GM21447 (cell line): ENCODE measurements at regions not wholly inside any gene's neighbourhood (a gene's known extent, or its start where the extent isn't known, plus 50 kb on each side); places are given as distances from the start of the nearest gene placed in this dataset.

Source experiments
- ATAC-seq: cut with Tn5 transposase; IDR thresholded peaks from one replicate; pipeline ENCODE4 v1.9.1; 2021; ENCODE audit not compliant: unreplicated experiment

DNA sequence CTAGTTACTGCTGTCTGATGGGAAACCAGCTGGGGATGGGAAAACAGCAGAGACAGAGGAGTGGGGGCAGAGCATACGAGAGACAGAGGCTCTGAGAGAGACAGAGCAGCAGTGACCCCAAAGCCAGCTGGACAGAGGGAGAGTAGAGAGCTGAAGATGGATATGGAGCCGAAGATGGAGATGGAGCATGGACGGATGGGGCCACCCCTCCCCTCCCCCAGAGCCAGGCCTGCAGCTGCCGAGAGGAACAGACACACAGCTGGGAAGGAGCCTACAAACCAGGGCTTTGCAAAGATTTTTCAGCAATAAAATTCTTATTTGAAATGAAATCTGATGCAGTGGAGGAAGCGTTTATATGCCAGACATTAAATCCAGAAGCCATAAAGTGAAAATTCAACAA is 167.6 kb upstream of the LINGO1 start:
- ATAC-seq: no peak

DNA sequence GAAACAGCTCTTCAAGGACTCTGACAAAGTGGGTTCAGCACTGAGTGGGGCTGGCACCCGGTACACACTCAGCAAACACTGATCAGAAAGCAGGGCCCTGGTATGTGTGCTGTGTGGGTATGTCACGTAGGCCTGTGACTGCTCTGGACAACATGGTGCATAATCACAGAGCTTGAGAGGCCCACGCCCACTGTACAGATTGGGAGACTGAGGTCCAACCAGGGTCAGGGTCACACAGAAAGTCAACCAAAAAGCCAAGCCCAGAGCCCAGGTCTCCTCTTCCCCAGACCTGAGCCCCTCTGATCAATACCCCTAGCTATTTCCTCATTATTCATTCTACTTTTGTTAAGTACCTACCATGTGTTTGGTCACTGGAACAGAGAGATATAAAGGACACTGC is 166.1 kb upstream of the LINGO1 start:
- ATAC-seq: no peak

DNA sequence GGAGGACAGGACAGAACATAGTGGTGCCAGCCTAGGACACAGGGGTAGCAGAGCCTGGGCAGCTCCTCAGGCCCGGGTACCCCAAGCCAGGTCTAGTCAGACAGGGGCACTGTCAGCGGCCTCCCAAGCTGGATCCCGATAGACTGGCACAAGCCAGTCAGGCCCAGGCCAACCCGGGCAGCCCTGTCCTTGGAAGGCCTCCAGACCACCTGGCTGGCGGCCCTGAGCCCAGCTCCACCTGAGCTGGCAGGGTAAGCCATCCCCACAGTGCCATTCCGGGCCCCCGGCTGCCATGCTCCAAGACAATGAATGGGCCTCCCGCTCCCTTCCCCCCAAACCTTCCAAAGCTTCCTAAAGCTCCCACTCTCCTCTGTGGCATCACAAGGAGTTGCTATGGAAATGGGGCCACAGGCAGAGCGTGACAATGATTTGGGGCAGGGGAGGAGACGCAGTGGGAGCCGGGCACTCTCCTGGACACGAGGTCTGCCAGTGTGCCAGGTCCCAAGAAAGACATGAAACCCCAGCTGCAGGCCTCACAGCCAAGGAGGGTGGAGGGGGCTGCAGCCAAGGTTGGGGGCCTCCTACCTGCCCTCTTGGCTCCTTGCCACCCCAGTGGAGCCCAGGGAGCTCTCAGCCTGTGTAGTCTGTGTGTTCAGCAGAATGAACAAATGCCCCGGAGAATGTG is 165.6 kb upstream of the LINGO1 start:
- no peak for ATAC-seq

DNA sequence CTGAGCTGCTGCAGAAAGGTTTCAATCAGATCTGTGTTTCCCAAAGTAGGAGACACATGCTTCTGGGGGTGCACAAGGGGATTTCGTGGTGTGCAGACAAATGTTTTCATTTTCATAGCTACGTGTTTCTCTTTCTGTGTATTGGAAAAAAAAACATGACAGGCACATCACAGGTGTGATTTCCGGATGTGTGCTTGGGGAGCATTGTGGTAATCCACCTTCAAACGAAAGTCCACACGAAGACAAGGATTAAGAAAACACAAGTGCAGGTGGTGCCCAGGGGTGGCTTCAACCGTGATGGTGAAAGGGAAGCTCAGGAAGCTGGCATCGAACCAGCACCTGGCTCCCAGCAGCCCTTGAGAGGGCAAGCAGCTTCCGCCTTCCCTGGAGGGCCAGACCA is 164.6 kb upstream of the LINGO1 start:
- ATAC-seq: no peak

DNA sequence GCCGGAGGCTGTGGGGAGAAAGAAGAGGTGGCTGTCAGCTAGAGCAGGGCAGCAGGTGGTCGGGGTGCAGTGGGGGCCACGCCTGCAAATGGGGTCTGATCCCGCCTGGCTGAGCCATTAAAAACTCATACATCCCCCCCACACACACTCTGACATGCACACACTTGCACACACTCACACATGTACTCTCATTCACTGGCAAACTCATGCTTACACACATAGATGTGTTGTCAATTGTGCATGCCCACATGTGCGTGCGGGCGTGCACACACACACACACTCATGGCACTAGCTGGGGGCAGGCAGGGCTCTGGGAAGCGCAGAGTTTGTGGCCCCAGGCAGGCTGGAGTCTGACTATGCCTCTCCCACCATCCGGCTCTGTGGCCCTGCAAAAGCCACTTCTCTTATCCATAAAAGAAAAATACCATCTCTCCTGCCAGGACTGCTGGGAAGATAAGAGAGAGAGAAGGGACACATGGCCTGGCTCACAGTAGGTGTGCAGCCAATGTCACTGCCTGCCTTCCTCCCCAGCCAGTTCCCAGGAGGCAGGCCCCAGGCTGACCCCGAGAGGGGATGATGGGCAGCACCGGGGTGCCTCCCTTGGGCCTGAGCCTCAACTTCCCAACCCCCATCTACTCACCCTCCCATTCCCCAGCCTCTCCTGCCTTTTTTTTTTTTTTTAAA is 163.5 kb upstream of the LINGO1 start:
- no peak for ATAC-seq

DNA sequence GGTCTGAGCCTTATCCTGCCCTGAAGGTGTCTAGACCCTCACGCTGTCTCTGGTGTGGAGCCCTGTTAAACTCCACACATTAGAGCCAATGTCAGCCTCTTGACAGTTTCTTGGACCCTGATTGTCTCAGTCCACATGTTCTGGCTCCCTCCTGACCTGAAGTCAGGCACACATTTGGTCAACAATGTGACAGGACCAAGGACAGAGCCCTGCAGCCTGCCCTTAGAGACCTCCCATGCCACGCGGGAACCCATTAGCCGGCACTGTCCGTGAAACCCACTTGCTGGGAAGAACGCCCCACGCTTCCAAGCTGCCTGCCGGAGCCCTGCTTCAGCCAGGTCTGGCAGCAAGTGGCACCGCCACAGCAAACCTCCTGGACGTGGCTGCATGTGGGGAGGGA is 162.7 kb upstream of the LINGO1 start:
- no peak for ATAC-seq

DNA sequence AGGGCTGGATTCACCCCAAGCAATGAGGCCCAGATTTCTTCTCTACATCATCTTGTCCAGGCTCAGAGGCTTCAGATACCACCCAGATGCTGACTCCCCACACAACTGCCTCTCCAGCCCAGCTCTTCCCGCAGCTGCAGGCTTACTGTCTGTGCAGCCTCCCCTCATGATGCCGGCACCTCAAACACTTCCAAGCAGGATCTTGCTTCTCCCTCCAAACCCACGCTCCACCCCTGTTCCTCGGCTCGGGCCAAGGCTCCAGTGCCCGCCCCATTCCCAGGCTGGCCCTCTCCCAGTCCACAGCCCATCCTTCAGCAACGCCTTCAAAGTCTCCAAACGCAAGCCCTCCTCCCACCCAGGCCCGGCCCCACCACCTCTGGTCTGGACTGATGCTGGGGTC is 159.2 kb upstream of the LINGO1 start:
- ATAC-seq: no peak

DNA sequence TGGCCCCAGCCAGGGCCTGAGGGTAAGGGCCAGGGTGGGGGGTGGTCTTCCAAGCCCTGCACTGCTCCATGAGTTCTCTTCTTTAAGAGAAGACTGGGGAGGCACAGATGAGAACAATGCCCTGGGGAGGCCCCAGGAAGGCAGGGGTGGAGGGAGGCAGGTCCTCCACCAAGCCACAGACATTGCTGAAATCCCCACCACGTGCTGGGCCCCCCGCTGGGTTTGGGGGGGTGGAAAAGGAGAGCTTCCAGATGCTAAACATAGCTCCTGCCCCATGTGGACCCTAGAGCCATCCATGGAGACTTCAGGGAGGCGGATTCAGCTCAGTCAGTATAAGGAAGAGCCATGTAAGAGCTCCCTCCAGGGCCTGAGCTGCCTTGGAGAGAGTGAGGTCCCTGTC is 157.8 kb upstream of the LINGO1 start:
- no peak for ATAC-seq

DNA sequence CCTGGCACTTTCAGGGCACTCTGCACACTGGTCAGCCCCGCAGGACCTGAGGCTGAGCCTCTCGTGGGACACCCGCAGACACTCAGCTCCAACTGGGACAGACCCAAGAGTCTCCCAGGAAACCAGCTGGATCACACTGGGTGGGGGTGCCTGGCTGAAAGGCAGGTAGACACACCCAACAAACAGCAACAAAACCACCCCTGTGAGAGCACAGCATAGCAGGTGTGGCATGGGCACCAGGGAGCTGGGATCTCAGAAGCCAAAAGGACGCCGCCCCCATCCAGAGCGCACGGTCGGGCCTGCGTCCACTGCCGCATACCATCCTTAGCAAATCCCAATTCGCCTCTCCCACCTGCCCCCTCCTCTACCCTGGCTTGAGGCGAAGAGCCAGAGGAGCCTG is 154.2 kb upstream of the LINGO1 start:
- no peak for ATAC-seq

DNA sequence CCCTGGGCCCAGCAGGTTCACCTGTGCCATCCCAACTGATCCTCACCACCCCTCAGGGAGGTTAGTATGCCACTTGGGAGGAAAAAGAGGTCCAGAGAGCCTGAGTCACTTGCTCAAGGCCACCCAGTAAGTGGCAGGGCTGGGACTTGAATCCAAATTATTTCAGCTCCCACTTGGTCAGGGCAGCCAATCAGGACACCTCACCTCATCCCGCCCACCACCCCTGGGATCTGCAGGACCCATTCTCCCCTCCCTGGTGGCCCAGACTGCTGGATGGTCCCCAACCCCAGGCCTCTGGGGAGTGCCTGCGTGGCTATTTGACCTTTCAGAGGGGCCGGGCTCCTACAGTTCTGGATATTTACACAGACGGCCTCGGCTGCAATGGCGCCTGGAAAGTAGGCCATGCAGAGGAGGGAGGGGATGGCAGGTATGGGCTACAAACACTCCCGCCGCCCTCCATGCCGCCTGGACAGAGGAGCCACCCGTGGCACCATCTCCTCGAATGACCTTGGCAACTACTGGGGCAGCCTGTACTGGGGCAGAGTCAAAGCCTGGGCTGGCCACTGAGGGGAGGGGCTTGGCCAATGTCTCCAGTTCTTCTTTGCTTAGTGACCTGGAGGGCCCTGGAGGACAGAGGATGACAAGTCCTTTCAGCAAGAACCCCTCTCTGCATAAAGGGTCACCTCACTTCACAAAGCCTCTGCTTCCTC is 153.6 kb upstream of the LINGO1 start:
- ATAC-seq: no peak

DNA sequence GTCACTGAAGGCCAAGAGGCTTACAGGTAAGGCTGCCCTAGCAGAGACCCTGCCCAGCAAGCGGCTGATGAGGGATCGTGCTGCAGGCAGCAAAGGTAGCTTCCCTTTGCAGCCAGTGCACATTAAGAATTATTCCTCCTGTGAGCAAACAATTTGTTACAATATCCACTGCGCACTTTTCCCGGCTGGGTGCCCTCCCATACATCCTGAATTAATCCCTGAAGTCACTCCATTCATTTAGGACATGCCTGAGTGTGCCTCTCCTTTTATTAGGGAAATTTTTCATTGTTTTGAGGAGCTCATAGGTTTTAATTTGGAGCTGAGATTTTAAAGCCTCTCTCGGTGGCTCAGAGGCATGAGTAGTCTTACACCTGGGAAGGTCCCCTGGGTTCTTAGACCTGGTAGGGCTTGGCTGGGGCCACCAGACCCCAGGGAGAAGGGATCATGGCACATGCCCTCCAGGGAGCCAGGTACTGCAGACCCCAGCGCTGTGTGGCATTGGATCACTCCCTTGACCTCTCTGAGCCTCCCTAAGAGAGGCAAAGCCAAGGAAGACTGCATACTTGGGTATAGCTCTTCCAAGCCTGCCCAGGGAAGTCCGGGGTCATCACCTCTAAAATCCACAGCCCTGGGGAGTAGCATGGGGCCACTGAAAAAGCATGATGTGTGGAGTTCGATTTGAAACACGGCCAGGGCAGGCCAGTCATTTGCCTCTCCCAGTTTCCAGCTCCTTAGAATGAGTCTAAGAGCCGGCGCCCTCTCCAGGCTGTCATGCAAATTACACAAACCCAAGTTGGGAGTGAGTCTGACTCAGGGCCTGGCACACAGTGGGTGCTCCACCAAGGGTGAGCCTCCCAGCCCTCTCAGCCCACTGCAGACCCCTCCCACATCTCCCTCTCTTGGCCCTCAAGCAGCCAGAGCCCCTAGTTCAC is 151.9 kb upstream of the LINGO1 start:
- ATAC-seq: no peak

DNA sequence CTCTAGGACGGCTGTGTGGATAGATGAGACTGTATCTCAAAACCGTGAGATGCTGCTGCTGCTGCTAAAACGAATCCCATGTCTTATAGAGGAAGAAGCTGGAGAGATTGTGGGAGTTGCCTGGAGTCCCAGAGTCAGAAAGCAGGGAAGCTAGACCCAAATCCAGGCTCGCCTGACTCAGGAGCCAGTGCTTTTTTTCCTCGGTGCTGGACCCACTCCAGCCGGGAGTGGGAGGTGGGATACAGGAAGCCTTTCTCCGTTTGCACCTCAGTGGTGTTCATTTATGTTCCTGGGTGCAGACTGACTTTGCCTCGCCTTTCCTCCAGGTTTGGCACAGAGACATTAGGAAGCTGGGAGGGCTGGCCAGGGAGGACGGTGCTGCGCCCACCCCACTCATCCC is 150.9 kb upstream of the LINGO1 start:
- ATAC-seq: no peak

DNA sequence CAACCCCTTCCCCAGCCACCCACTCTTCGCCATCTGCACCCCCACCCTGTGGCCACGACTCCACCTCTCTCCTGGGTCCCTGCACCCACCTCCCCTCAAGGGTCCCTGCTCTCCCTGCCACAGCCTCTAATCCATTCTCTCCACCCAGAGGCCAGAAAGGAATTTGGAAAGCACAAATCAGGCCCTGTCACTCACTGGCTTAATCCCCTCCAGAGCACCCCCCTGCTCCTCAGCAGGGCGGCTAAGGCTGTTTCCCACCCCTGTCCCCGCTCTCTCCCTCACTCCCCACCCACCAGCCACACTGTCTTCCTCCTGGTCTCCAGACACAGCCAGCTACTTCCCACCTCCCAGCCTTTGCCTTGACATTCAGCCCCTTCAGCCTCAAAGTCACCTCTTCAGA is 150.0 kb upstream of the LINGO1 start:
- ATAC-seq: no peak

DNA sequence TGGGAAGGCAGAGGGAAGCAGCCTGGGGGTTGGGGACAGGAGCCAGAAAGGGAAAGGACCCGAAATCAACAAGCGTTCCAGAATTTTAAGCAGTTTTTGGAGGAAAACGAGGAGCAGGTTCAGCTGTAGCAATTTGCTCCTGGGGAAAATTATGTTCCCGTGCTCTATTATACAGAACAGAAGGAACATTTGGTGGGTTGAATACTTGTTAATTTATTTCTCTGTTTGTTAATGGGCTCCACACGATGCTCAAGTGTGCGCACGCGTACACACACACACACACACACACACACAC is 149.2 kb upstream of the LINGO1 start:
- ATAC-seq: no peak

DNA sequence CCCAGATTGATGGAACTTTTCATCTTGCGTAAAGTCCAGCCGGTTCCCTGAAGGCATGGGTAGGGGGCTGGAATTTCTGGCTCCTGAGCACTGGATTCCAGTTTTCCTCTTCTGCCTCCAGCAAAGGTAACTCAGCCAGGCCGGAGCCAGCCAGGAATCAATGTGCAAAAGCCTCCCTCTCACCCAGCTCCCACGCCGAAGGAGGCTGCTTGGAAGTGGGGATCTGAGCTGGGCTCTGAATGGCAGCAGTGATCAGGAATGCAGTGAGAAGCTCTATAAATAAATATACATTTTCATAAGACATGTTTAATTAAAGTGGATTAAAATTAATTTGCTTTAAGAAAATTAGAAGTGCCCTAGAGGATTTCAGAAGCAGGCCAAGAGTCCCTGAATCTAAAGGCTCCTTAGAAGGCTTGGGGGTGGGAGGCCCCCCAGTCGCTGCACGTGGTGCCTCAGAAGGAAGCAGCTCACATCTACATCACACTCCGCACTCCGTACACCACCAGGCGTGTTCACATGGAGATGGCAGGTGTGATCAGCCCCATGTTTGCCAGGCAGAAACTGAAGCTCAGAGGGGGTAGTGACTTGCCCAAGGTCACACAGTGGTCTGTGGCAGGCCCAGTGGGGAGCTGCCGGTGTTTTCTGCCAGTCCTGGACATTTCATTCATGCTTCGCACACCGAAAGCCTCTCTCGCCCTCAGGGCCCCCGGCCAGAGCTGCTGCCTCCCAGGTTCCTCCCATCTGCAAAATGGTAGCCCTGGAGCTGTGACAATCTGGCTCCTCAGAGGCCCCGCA is 148.6 kb upstream of the LINGO1 start:
- no peak for ATAC-seq

DNA sequence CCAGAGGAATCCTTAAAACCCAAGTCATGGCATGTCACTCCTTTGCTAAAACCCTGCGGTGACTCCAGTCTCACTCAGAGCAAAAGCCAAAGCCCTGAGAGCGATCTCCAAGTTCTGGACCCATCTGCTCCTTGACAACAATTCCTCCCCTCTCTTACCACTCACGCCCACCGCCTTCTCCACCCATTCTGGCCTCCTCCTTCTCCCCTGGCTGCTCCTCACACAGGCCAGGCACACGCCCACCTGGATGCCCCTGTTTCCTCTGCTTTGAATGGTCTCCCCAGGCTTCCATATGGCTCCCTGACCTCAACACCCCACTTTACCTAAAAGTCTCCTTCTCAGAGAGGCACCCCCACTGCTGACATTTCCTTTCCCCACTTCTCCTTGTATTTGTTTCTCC is 146.1 kb upstream of the LINGO1 start:
- no peak for ATAC-seq

DNA sequence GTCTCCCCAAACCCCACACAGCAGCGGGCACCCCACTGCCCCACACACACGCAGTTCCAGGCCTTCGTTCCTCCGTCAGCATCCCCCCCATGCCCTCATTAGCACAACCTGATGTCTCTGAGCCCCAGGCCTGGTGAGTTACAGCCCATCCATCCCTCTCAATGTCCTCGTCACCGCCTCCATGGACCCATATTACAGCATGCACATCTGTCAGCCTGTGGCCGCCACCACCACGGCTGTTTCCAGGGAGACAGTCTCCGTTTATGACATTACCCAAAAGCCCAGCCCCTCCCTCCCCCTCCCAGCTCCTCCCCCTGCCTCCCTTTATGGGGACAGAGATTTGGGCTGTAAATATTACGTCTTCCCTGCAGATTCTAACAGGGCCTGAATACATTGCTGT is 143.1 kb upstream of the LINGO1 start:
- ATAC-seq: no peak

DNA sequence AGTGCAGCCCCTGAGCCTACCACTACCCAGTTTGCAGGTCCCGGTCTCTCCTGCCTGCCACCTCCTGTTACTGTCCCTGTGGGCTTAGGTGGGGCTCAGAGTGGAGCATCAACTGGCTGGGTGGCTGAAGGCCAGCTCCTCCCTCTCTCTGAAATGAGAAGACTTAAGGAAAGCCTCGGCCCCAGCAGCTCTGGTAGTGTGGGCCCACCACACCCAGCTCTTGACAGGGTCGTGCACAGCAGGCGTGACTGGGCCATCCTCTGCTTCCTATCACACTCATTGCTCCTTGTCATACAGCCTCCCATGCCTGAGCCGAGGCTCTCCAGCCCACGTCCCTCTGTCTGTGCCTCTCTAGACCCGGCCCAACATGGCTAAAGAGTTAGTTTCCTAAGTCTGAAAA is 142.7 kb upstream of the LINGO1 start:
- ATAC-seq: no peak

DNA sequence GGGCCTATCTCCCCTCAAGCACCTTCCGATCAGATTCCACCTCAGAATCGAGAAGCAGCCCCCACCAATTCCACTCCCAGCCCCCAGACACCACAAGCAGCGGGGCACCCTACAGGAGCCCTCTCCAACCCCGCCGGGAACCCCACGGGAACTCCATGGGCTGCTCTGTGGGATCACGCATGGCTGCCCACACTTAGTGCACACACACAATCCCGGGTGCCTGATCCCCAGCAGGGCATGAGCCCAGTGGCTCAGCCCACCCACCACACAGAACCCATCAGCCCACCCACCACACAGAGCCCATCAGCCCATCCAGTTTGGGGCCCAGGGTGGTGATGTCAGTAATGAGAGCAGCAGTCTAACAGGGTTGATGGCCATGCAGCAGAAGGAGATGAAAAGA is 141.6 kb upstream of the LINGO1 start:
- ATAC-seq: no peak

DNA sequence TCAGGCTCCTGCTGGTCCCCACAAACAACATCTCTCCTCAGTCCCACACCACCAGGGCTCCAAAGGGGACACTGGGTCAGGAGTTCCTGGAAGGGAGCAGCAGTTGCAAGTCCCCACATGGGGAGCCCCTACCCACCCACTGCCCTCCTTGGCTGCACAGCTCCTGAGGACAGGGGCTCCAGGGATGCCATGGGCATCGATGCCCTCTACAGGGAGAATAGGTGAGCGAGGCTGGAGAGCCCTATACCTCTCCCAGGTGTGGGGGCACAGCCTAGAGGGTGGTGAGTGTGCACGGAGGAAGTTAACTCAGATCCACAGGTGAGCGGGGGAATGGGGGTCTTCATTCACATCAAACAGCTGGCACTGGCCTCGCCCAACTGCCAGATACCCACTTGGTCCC is 141.2 kb upstream of the LINGO1 start:
- no peak for ATAC-seq
